Mesendoderm (in vitro differentiated cells): ENCODE measurements at regions not wholly inside any gene's neighbourhood (a gene's known extent, or its start where the extent isn't known, plus 50 kb on each side); places are given as distances from the start of the nearest gene placed in this dataset.

Source experiments
- DNase-seq: peaks from one replicate; pipeline ENCODE4 v3.0.0; 2013
- H2AK5ac ChIP-seq: 2 replicates; pipeline ENCODE4 v1.6.1; 2013; ENCODE audit warnings: low read length, inconsistent platforms
- H2BK120ac ChIP-seq: 2 replicates; pipeline ENCODE4 v1.6.1; 2013; ENCODE audit warnings: low read depth, mild to moderate bottlenecking, low read length, moderate library complexity, mixed read lengths
- H2BK15ac ChIP-seq: replicated peaks from 2 replicates; pipeline ENCODE4 v1.6.1; 2013; ENCODE audit warnings: low read depth, mild to moderate bottlenecking, moderate library complexity
- H2BK5ac ChIP-seq: 2 replicates; pipeline ENCODE4 v1.6.1; 2013; ENCODE audit warnings: low read length, inconsistent platforms
- H3K18ac ChIP-seq: 2 replicates; pipeline ENCODE4 v1.6.1; 2013; ENCODE audit warnings: mild to moderate bottlenecking, low read length, mixed read lengths
- H3K23ac ChIP-seq: one replicate; pipeline ENCODE4 v1.6.1; 2013; ENCODE audit warnings: low read length
- H3K27ac ChIP-seq: 2 replicates; pipeline ENCODE4 v1.5.1; 2013; ENCODE audit warnings: low read depth, mild to moderate bottlenecking, inconsistent platforms, low read length, moderate library complexity
- H3K27me3 ChIP-seq: 2 replicates; pipeline ENCODE4 v1.6.1; 2013; ENCODE audit warnings: low read length, control low read depth, mild to moderate bottlenecking, inconsistent platforms; ENCODE audit not compliant: insufficient read depth, poor library complexity
- H3K36me3 ChIP-seq: 2 replicates; pipeline ENCODE4 v1.6.1; 2013; ENCODE audit warnings: low read length, inconsistent platforms; ENCODE audit not compliant: control insufficient read depth, insufficient read depth
- H3K4ac ChIP-seq: one replicate; pipeline ENCODE4 v1.6.1; 2013; ENCODE audit warnings: low read depth, mild to moderate bottlenecking, low read length, moderate library complexity
- H3K4me1 ChIP-seq: 2 replicates; pipeline ENCODE4 v1.6.1; 2013; ENCODE audit warnings: low read depth, low read length, inconsistent platforms; ENCODE audit not compliant: control insufficient read depth
- H3K4me2 ChIP-seq: 2 replicates; pipeline ENCODE4 v1.6.1; 2013; ENCODE audit warnings: low read length
- H3K4me3 ChIP-seq: 2 replicates; pipeline ENCODE4 v1.5.1; 2013; ENCODE audit warnings: mild to moderate bottlenecking, low read length
- H3K56ac ChIP-seq: one replicate; pipeline ENCODE4 v1.6.1; 2013; ENCODE audit warnings: low read length
- H3K79me1 ChIP-seq: 2 replicates; pipeline ENCODE4 v1.6.1; 2013; ENCODE audit warnings: low read length, inconsistent platforms
- H3K79me2 ChIP-seq: 2 replicates; pipeline ENCODE4 v1.6.1; 2013; ENCODE audit warnings: mild to moderate bottlenecking, low read length; ENCODE audit not compliant: control insufficient read depth, insufficient read depth
- H3K9ac ChIP-seq: 2 replicates; pipeline ENCODE4 v1.6.1; 2013; ENCODE audit warnings: low read length, inconsistent platforms
- H4K5ac ChIP-seq: one replicate; pipeline ENCODE4 v1.6.1; 2013; ENCODE audit warnings: low read length
- H4K8ac ChIP-seq: one replicate; pipeline ENCODE4 v1.6.1; 2013; ENCODE audit warnings: low read depth, mild to moderate bottlenecking, control low read depth, low read length, moderate library complexity
- WGBS: extraction: QIAGEN DNeasy Blood & Tissue Kit; methylation state at CpG from one replicate; pipeline ENCODE4 v1.1.7; 2013; ENCODE audit warnings: low lambda C conversion rate, missing lambda C conversion rate; ENCODE audit not compliant: insufficient coverage; ENCODE audit errors: extremely low coverage; 5-methylcytosine and 5-hydroxymethylcytosine counted together

DNA sequence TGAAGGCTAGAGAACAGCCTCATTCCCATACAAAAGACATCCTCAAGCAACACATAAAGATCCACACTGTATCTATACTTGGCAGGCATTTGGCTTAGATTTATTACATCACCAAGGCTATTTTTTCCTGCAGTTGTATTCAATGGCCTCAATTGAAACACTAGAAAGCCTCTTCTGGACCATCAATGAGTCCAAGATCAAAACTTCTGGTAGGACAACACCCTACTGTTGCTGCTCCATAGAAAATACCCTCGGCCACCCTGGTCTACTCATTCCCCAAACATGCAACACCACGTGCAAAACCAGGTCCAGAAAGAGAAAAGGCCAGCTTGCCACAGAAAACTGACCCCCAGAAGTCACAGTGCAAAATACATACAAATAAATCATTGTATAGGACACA lies 56.9 kb upstream of the CADM1 start:
- Histone ChIP-seq H2BK15ac (no peak overlapping the region), H3K27me3 (no peaks in the 10 kb centered on the region), H3K27ac (no peak overlapping the region), H3K23ac (no peak overlapping the region), H3K79me1 (no peaks in the 10 kb centered on the region), H3K18ac (no peak overlapping the region), H3K36me3 (no peaks in the 10 kb centered on the region), H2BK120ac (no peak overlapping the region), H3K4me3 (no peak overlapping the region), H2AK5ac (no peak overlapping the region), H3K56ac (no peak overlapping the region), H3K79me2 (no peaks in the 10 kb centered on the region), H3K4ac (no peak overlapping the region), H3K9ac (no peak overlapping the region), H3K4me1 (peaks cover 2% of the 10 kb centered on the region), H2BK5ac (no peak overlapping the region), H3K4me2 (no peak overlapping the region), H4K8ac (no peak overlapping the region), H4K5ac (no peak overlapping the region)
- WGBS: no CpG with 5 or more reads among the region's 2 CpGs
- DNase-seq: no peak

DNA sequence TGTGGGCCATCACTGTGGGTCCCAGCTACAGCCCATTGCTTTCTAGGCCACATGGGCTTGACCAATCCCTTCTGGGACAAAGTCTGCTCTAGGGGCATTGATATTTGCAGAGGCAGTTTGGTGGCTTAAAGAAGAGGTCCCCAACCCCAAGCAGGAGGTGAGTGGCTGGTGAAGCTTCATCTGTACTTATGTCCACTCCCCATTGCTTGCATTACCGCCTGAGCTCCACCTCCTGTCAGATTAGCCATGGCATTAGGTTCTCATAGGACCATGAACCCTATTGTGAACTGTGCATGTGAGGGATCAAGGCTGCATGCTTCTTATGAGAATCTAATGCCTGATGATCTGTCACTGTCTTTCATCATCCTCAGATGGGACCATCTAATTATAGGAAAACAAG lies 54.4 kb upstream of the CADM1 start:
- Histone ChIP-seq H3K56ac (no peak overlapping the region), H2BK15ac (no peak overlapping the region), H3K4ac (no peak overlapping the region), H3K79me2 (no peaks in the 10 kb centered on the region), H2BK5ac (no peak overlapping the region), H3K23ac (no peak overlapping the region), H2BK120ac (no peak overlapping the region), H4K5ac (no peak overlapping the region), H4K8ac (no peak overlapping the region), H3K9ac (no peak overlapping the region), H3K18ac (no peak overlapping the region), H3K4me3 (no peak overlapping the region), H3K27me3 (no peaks in the 10 kb centered on the region), H3K36me3 (no peaks in the 10 kb centered on the region), H2AK5ac (no peak overlapping the region), H3K27ac (no peak overlapping the region), H3K4me1 (peaks cover 2% of the 10 kb centered on the region), H3K79me1 (no peaks in the 10 kb centered on the region), H3K4me2 (no peak overlapping the region)
- no CpG with 5 or more reads among the region's 1 CpG for WGBS
- DNase-seq: no peak

- no peaks in the 10 kb centered on the region for H3K36me3 ChIP-seq
- no peak overlapping the region for H3K56ac ChIP-seq
- no peak overlapping the region for H4K5ac ChIP-seq
- no peak overlapping the region for H3K18ac ChIP-seq
- WGBS: no CpG with 5 or more reads among the region's 7 CpGs
- no peak overlapping the region for H3K4me3 ChIP-seq
- no peak overlapping the region for H3K9ac ChIP-seq
- no peak overlapping the region for H3K23ac ChIP-seq
- H2BK120ac ChIP-seq: no peak overlapping the region
- H2BK15ac ChIP-seq: no peak overlapping the region
- H3K79me1 ChIP-seq: no peaks in the 10 kb centered on the region
- no peak for DNase-seq
- H3K27me3 ChIP-seq: no peaks in the 10 kb centered on the region
- H3K4me2 ChIP-seq: no peak overlapping the region
- H3K4me1 ChIP-seq: peaks cover 2% of the 10 kb centered on the region
- no peak overlapping the region for H2BK5ac ChIP-seq
- H3K27ac ChIP-seq: no peak overlapping the region
- no peak overlapping the region for H2AK5ac ChIP-seq
- H3K4ac ChIP-seq: no peak overlapping the region
- no peaks in the 10 kb centered on the region for H3K79me2 ChIP-seq
- no peak overlapping the region for H4K8ac ChIP-seq
Measured at GRCh38 chr11:115557681-115558080, 53.5 kb upstream of the CADM1 start.

DNA sequence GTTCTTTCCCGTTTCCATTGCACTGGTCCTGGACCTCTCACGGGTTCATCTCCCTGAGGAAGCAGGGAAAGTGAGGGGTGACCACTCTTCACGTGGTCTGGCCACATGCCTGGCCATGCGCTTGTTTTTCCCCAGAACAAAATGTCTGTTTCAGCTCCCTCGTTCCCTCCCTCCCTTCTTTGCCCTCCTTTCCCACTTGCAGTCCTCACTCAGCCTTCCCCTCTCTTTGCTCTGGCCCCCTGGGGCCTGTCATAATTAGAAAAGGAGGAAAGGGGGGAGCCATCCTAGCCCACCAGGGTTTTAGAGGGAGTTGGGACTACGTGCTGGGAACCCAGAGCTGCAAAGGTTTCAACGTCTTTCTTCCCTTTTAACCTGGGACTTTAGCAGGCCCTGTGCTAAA lies 52.8 kb upstream of the CADM1 start:
- peaks cover 2% of the 10 kb centered on the region for H3K4me1 ChIP-seq
- DNase-seq: no peak
- H3K36me3 ChIP-seq: no peaks in the 10 kb centered on the region
- no peaks in the 10 kb centered on the region for H3K27me3 ChIP-seq
- H3K4me2 ChIP-seq: no peak overlapping the region
- H2BK120ac ChIP-seq: no peak overlapping the region
- H3K4ac ChIP-seq: no peak overlapping the region
- no peak overlapping the region for H3K56ac ChIP-seq
- H2BK15ac ChIP-seq: no peak overlapping the region
- no peaks in the 10 kb centered on the region for H3K79me2 ChIP-seq
- no peak overlapping the region for H4K8ac ChIP-seq
- H3K4me3 ChIP-seq: no peak overlapping the region
- no peak overlapping the region for H2BK5ac ChIP-seq
- no peak overlapping the region for H3K18ac ChIP-seq
- WGBS: no CpG with 5 or more reads among the region's 7 CpGs
- H2AK5ac ChIP-seq: no peak overlapping the region
- no peak overlapping the region for H4K5ac ChIP-seq
- H3K23ac ChIP-seq: no peak overlapping the region
- no peak overlapping the region for H3K27ac ChIP-seq
- no peak overlapping the region for H3K9ac ChIP-seq
- no peaks in the 10 kb centered on the region for H3K79me1 ChIP-seq

DNA sequence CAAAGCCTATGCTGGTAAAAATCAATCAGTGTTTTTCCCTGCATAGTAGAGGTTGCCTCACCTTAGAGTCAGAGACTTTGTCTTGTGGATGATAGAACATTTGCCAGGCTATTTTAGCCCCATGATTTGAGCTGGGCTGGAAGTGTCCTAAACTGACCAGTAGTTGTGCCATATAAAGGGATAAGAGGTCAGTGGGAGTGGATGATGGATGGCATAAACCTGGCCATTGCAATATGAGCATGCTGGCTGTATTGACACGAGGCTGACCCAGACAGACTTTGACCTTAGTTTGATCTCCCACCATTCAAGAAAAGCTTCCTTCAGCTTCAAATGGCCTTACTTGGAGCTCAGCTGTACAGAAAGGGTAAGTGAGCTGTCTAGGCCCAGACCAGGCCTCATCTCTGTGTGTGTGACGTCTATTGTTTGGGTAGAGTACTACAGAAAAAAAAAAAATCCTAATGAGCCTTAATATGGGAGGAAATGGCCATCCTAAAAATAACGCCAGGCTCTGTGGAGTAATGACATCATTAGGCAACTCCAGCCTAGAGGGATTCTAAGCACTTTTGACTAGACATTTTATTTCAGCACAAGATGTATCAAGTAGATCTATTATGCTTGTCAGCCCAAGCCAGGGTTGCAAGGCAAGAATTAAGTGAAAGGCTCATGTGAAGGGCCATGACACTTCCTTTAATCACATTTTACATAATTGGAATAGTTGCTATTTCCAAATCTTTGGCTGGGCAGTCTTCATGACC lies 51.3 kb upstream of the CADM1 start:
- Histone ChIP-seq H2BK15ac (no peak overlapping the region), H3K79me1 (no peaks in the 10 kb centered on the region)

More for the DNA sequence above, 51.3 kb upstream of the CADM1 start:
- Histone ChIP-seq H3K36me3 (no peaks in the 10 kb centered on the region), H3K4me2 (no peak overlapping the region), H3K4me1 (peaks cover 2% of the 10 kb centered on the region), H2AK5ac (no peak overlapping the region), H4K5ac (no peak overlapping the region), H3K9ac (no peak overlapping the region), H3K4ac (no peak overlapping the region), H3K79me2 (no peaks in the 10 kb centered on the region), H2BK5ac (no peak overlapping the region), H3K23ac (no peak overlapping the region), H2BK120ac (no peak overlapping the region), H4K8ac (no peak overlapping the region), H3K27ac (no peak overlapping the region), H3K56ac (no peak overlapping the region), H3K4me3 (no peak overlapping the region), H3K27me3 (no peaks in the 10 kb centered on the region), H3K18ac (no peak overlapping the region)
- DNase-seq: no peak
- WGBS: no CpG with 5 or more reads among the region's 3 CpGs
